ENCODE measurements at regions not wholly inside any gene's neighbourhood (a gene's known extent, or its start where the extent isn't known, plus 50 kb on each side); places are given as distances from the start of the nearest gene placed in this dataset.

GRCh38 chr4:164439037-164439436, 314.9 kb upstream of the SMIM31 start:
- no peak overlapping the region for H2BK15ac ChIP-seq (ENCODE audit: low read depth, low read length)
- no peak overlapping the region for H2BK12ac ChIP-seq (ENCODE audit: insufficient read length, low read depth, low read length)
- no peak overlapping the region for H2BK20ac ChIP-seq (ENCODE audit: low read depth, low read length, poor library complexity, severe bottlenecking)
- H2AK5ac ChIP-seq (ENCODE audit: insufficient read length, low read length), result no peak overlapping the region
- H4K5ac ChIP-seq (ENCODE audit: insufficient read length, low read depth, low read length), result no peak overlapping the region
- H4K8ac ChIP-seq (replicated peaks; ENCODE audit: insufficient read length, low read depth, low read length), result no peak overlapping the region
- no CpG with 5 or more reads among the region's 4 CpGs for WGBS (ENCODE audit: extremely low coverage, insufficient read length, low lambda C conversion rate)
- H3K4me1 ChIP-seq (ENCODE audit: insufficient read depth, low read length), result no peaks in the 10 kb centered on the region
- H3K27me3 ChIP-seq (ENCODE audit: insufficient read depth, low read length), result no peaks in the 10 kb centered on the region
- no peak overlapping the region for H3K4me2 ChIP-seq (ENCODE audit: insufficient read depth, insufficient read length, low read length)
- H3K79me2 ChIP-seq (ENCODE audit: insufficient read depth, low read length), result no peaks in the 10 kb centered on the region
- no peaks in the 10 kb centered on the region for H4K20me1 ChIP-seq (ENCODE audit: control insufficient read depth, insufficient read depth, insufficient read length)
- H3K23ac ChIP-seq (ENCODE audit: insufficient read length, low read depth, low read length), result no peak overlapping the region
- H3K9me3 ChIP-seq (ENCODE audit: control insufficient read depth, low read depth, low read length), result no peaks in the 10 kb centered on the region
- Mint-ChIP-seq H3K36me3 (ENCODE audit: insufficient read depth in 1 of 3, low read depth in 3 of 3) (no peaks in the 10 kb centered on the region; a peak in 1 of 7 replicates), H3K4me1 (peaks cover 0 to 5% of the 10 kb centered on the region in 2 experiments; a peak in 2 of 4 replicates), H3K27me3 (ENCODE audit: low read depth) (no peaks in the 10 kb centered on the region), H3K4me3 (no peak overlapping the region), H3K9me3 (no peaks in the 10 kb centered on the region), H3K27ac (no peak overlapping the region)
- no peak overlapping the region for H3T11ph ChIP-seq (ENCODE audit: low read length)
- no peak overlapping the region for H3K4ac ChIP-seq (ENCODE audit: low read depth, low read length)
- H3K79me1 ChIP-seq (ENCODE audit: insufficient read depth, low read depth, low read length, poor library complexity, severe bottlenecking), result no peaks in the 10 kb centered on the region
- H2BK120ac ChIP-seq (ENCODE audit: low read depth, low read length, poor library complexity, severe bottlenecking), result no peak overlapping the region
- no peaks in the 10 kb centered on the region for H3K23me2 ChIP-seq (ENCODE audit: insufficient read length, low read depth, low read length, poor library complexity, severe bottlenecking)
- no peak overlapping the region for H2BK5ac ChIP-seq (ENCODE audit: insufficient read length, low read length)
- no peak for DNase-seq
- H3K14ac ChIP-seq (ENCODE audit: insufficient read depth, low read length), result no peak overlapping the region
- TF ChIP-seq CTCF (conservative IDR thresholded peaks at IDR 0.05), result no peak
- H3K9ac ChIP-seq (ENCODE audit: extremely low read depth, insufficient read length, low read length), result no peak overlapping the region
- no peak overlapping the region for H2AFZ ChIP-seq (ENCODE audit: low read length)
- no peak overlapping the region for H3K18ac ChIP-seq (ENCODE audit: insufficient read length, low read depth, low read length)
- H3K27ac ChIP-seq (ENCODE audit: insufficient read length, low read depth, low read length), result no peak overlapping the region
- no peak overlapping the region for H4K91ac ChIP-seq (ENCODE audit: insufficient read length, low read depth, low read length)
- no peak overlapping the region for H3K56ac ChIP-seq (ENCODE audit: insufficient read length, low read depth, low read length)
